C4-2B (cell line): ENCODE measurements at regions not wholly inside any gene's neighbourhood (a gene's known extent, or its start where the extent isn't known, plus 50 kb on each side); places are given as distances from the start of the nearest gene placed in this dataset.
A peak's percentile ranks its signal among the peaks of the same experiment; 100 is the strongest.

ENCODE experiments used
- H3K27ac ChIP-seq: fragments of 450-650 bp; 2 replicates; pipeline ENCODE4 v1.5.1; 2017
- CTCF ChIP-seq: fragments of 450-650 bp; conservative IDR thresholded peaks from 2 replicates; pipeline ENCODE4 v1.5.1; 2017; ENCODE audit warnings: mild to moderate bottlenecking
- ZFX ChIP-seq: fragments of 450-650 bp; IDR thresholded peaks from 2 replicates; pipeline ENCODE4 v1.6.1; 2017

- no peak overlapping the region for H3K27ac ChIP-seq
- TF ChIP-seq CTCF (no peak), ZFX (no peak)
These were observed 107.3 kb upstream of the PTPRR start for GRCh38 chr12:71027856-71028255.

- TF ChIP-seq CTCF (no peak), ZFX (no peak)
- no peak overlapping the region for H3K27ac ChIP-seq
These were observed 104.3 kb upstream of the PTPRR start for GRCh38 chr12:71024827-71025226.

- no peak overlapping the region for H3K27ac ChIP-seq
- TF ChIP-seq ZFX (no peak), CTCF (no peak)
These were observed 103.7 kb upstream of the PTPRR start for GRCh38 chr12:71024281-71024680.

- no peak for TF ChIP-seq CTCF
- TF ChIP-seq ZFX: no peak
These were observed 101.0 kb upstream of the PTPRR start for GRCh38 chr12:71021491-71021890.

GRCh38 chr12:71019282-71019831 is 98.8 kb upstream of the PTPRR start:
- TF ChIP-seq CTCF (peak; percentile 8; the same call in 1 of the 2 replicates), ZFX (0 out of 2 replicates have a peak, but pooled peaks have one; percentile 19)
- H3K27ac ChIP-seq: no peak overlapping the region

More at GRCh38 chr12:71021491-71021890, 101.0 kb upstream of the PTPRR start:
- H3K27ac ChIP-seq: no peak overlapping the region

GRCh38 chr12:71018682-71019081 is 98.1 kb upstream of the PTPRR start:
- no peak overlapping the region for H3K27ac ChIP-seq
- TF ChIP-seq CTCF (no peak), ZFX (no peak)

- no peak overlapping the region for H3K27ac ChIP-seq
- no peak for TF ChIP-seq ZFX
- peak; percentile 82 for TF ChIP-seq CTCF
These were observed 93.7 kb upstream of the PTPRR start for GRCh38 chr12:71014180-71014785.
